Ishikawa (cell line): ENCODE measurements at regions not wholly inside any gene's neighbourhood (a gene's known extent, or its start where the extent isn't known, plus 50 kb on each side); places are given as distances from the start of the nearest gene placed in this dataset.

Source experiments
- CEBPB ChIP-seq: IDR thresholded peaks from 2 replicates; pipeline ENCODE4 v1.6.1; 2012
- EP300 ChIP-seq: IDR thresholded peaks from 2 replicates; pipeline ENCODE4 v1.6.1; 2012; ENCODE audit warnings: borderline replicate concordance
- NFIC ChIP-seq: IDR thresholded peaks from 2 replicates; pipeline ENCODE4 v1.6.1; 2012
- RAD21 ChIP-seq: IDR thresholded peaks from 2 replicates; pipeline ENCODE4 v1.6.1; 2012; ENCODE audit warnings: low read depth
- TF ChIP-seq, protein P1 (sequence below): IDR thresholded peaks from 2 replicates; pipeline ENCODE4 v1.6.1; 2012; ENCODE audit warnings: low read depth, mild to moderate bottlenecking

DNA sequence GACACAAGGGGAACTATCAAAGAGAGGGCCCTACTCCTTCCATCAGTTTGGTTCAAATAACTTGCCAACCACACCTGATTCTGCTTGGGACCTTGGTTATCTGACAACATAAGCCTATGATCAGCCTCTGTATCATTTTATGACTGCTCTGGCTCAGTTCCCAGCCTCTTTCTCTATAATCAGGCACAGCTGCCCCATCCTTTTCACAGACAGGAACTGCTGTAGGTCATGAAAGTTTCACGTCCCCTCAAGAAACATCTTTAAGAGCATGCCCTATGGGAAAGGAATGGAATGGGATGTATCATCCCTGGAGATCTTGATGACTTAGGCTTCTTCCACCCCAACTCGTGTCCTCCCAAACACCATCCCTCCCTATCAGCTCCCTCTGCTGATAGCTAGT lies 243.4 kb downstream of the AR start:
- no peak for TF ChIP-seq EP300
- TF ChIP-seq, protein P1, sequence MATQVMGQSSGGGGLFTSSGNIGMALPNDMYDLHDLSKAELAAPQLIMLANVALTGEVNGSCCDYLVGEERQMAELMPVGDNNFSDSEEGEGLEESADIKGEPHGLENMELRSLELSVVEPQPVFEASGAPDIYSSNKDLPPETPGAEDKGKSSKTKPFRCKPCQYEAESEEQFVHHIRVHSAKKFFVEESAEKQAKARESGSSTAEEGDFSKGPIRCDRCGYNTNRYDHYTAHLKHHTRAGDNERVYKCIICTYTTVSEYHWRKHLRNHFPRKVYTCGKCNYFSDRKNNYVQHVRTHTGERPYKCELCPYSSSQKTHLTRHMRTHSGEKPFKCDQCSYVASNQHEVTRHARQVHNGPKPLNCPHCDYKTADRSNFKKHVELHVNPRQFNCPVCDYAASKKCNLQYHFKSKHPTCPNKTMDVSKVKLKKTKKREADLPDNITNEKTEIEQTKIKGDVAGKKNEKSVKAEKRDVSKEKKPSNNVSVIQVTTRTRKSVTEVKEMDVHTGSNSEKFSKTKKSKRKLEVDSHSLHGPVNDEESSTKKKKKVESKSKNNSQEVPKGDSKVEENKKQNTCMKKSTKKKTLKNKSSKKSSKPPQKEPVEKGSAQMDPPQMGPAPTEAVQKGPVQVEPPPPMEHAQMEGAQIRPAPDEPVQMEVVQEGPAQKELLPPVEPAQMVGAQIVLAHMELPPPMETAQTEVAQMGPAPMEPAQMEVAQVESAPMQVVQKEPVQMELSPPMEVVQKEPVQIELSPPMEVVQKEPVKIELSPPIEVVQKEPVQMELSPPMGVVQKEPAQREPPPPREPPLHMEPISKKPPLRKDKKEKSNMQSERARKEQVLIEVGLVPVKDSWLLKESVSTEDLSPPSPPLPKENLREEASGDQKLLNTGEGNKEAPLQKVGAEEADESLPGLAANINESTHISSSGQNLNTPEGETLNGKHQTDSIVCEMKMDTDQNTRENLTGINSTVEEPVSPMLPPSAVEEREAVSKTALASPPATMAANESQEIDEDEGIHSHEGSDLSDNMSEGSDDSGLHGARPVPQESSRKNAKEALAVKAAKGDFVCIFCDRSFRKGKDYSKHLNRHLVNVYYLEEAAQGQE, result no peak
- no peak for TF ChIP-seq RAD21
- no peak for TF ChIP-seq CEBPB
- no peak for TF ChIP-seq NFIC
